ENCODE measurements at regions not wholly inside any gene's neighbourhood (a gene's known extent, or its start where the extent isn't known, plus 50 kb on each side); places are given as distances from the start of the nearest gene placed in this dataset.
"Not testable (repeated sequence)": the region's sequence is repeated elsewhere in the genome, so short reads cannot be mapped to it uniquely, and the experiment has no call there.

DNA sequence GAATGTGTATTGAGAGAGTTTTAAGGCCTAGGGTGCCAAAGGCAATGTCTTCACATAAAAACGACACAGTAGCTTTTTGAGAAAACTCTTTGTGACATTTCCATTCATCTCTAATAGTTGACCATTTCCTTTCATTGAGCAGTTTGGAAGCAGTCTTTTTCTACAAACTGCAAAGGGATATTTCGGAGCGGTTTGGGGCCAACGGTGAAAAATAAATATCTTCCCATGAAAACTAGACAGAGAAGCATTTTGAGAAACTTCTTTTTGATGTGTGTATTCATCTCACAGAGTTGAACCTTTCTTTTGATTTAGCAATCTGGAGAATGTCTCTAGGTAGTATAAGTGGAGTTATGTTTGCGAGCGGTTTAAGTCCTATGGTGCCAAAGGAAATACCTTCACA, 3052.9 kb downstream of the TUBA3C start:
- TF ChIP-seq, protein P1, sequence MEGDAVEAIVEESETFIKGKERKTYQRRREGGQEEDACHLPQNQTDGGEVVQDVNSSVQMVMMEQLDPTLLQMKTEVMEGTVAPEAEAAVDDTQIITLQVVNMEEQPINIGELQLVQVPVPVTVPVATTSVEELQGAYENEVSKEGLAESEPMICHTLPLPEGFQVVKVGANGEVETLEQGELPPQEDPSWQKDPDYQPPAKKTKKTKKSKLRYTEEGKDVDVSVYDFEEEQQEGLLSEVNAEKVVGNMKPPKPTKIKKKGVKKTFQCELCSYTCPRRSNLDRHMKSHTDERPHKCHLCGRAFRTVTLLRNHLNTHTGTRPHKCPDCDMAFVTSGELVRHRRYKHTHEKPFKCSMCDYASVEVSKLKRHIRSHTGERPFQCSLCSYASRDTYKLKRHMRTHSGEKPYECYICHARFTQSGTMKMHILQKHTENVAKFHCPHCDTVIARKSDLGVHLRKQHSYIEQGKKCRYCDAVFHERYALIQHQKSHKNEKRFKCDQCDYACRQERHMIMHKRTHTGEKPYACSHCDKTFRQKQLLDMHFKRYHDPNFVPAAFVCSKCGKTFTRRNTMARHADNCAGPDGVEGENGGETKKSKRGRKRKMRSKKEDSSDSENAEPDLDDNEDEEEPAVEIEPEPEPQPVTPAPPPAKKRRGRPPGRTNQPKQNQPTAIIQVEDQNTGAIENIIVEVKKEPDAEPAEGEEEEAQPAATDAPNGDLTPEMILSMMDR (IDR thresholded peaks at IDR 0.05): not testable (repeated sequence)
- not testable (repeated sequence) for TF ChIP-seq EP300 (IDR thresholded peaks at IDR 0.05)

All from stomach (tissue), 4 donors.